IPS-20b (cell line): ENCODE measurements at regions not wholly inside any gene's neighbourhood (a gene's known extent, or its start where the extent isn't known, plus 50 kb on each side); places are given as distances from the start of the nearest gene placed in this dataset.

Experiments used
- H3K27ac ChIP-seq: one replicate; pipeline ENCODE4 v1.5.1; 2013; ENCODE audit warnings: low read length
- H3K27me3 ChIP-seq: 2 replicates; pipeline ENCODE4 v1.6.1; 2013; ENCODE audit warnings: mild to moderate bottlenecking, low read length, inconsistent platforms; ENCODE audit not compliant: insufficient read depth
- H3K36me3 ChIP-seq: 2 replicates; pipeline ENCODE4 v1.6.1; 2013; ENCODE audit warnings: low read depth, mild to moderate bottlenecking, inconsistent platforms, low read length, moderate library complexity; ENCODE audit not compliant: insufficient read depth
- H3K4me1 ChIP-seq: 2 replicates; pipeline ENCODE4 v1.6.1; 2013; ENCODE audit warnings: mild to moderate bottlenecking, control low read depth, inconsistent platforms, low read length, moderate library complexity; ENCODE audit not compliant: insufficient read depth
- H3K4me3 ChIP-seq: 2 replicates; pipeline ENCODE4 v1.5.1; 2013; ENCODE audit warnings: mild to moderate bottlenecking, low read length, inconsistent platforms
- H3K9ac ChIP-seq: 2 replicates; pipeline ENCODE4 v1.6.1; 2013; ENCODE audit warnings: low read depth, mild to moderate bottlenecking, inconsistent platforms, low read length, moderate library complexity
- H3K9me3 ChIP-seq: 2 replicates; pipeline ENCODE4 v1.6.1; 2013; ENCODE audit warnings: mild to moderate bottlenecking, low read depth, low read length, inconsistent platforms; ENCODE audit not compliant: insufficient read depth

- Histone ChIP-seq H3K4me1 (no peaks in the 10 kb centered on the region), H3K27me3 (no peaks in the 10 kb centered on the region), H3K9me3 (no peaks in the 10 kb centered on the region), H3K4me3 (no peak overlapping the region), H3K27ac (no peak overlapping the region), H3K9ac (no peak overlapping the region), H3K36me3 (no peaks in the 10 kb centered on the region)
Observed at GRCh38 chr14:86799244-86799647, 1193.7 kb downstream of the GALC start.

- no peak overlapping the region for H3K9ac ChIP-seq
- H3K27me3 ChIP-seq: no peaks in the 10 kb centered on the region
- no peaks in the 10 kb centered on the region for H3K9me3 ChIP-seq
- no peak overlapping the region for H3K4me3 ChIP-seq
- H3K4me1 ChIP-seq: no peaks in the 10 kb centered on the region
- H3K36me3 ChIP-seq: no peaks in the 10 kb centered on the region
- H3K27ac ChIP-seq: no peak overlapping the region
Observed at GRCh38 chr14:86798330-86798729, 1194.7 kb downstream of the GALC start.

GRCh38 chr14:86797075-86797351 lies 1196.0 kb downstream of the GALC start:
- no peak overlapping the region for H3K4me3 ChIP-seq
- no peaks in the 10 kb centered on the region for H3K27me3 ChIP-seq
- no peaks in the 10 kb centered on the region for H3K36me3 ChIP-seq
- peaks cover 1% of the 10 kb centered on the region; the same call in 1 of the 2 replicates for H3K9me3 ChIP-seq
- H3K27ac ChIP-seq: no peak overlapping the region
- H3K4me1 ChIP-seq: no peaks in the 10 kb centered on the region
- H3K9ac ChIP-seq: no peak overlapping the region

- no peak overlapping the region for H3K27ac ChIP-seq
Observed at GRCh38 chr14:86796221-86797074, 1196.5 kb downstream of the GALC start.

GRCh38 chr14:86794689-86795088 lies 1198.3 kb downstream of the GALC start:
- Histone ChIP-seq H3K9ac (no peak overlapping the region), H3K36me3 (no peaks in the 10 kb centered on the region), H3K27ac (no peak overlapping the region), H3K27me3 (no peaks in the 10 kb centered on the region), H3K4me1 (no peaks in the 10 kb centered on the region), H3K4me3 (no peak overlapping the region), H3K9me3 (peaks cover 5% of the 10 kb centered on the region; the same call in 1 of the 2 replicates)

More at GRCh38 chr14:86796221-86797074, 1196.5 kb downstream of the GALC start:
- Histone ChIP-seq H3K9me3 (peaks cover 5% of the 10 kb centered on the region; the same call in 1 of the 2 replicates), H3K27me3 (no peaks in the 10 kb centered on the region), H3K4me3 (no peak overlapping the region), H3K4me1 (no peaks in the 10 kb centered on the region), H3K9ac (no peak overlapping the region), H3K36me3 (no peaks in the 10 kb centered on the region)

- Histone ChIP-seq H3K4me3 (no peak overlapping the region), H3K36me3 (no peaks in the 10 kb centered on the region), H3K27ac (no peak overlapping the region), H3K27me3 (no peaks in the 10 kb centered on the region), H3K9ac (no peak overlapping the region), H3K4me1 (no peaks in the 10 kb centered on the region), H3K9me3 (peaks cover 5% of the 10 kb centered on the region; the same call in 1 of the 2 replicates)
Observed at GRCh38 chr14:86790408-86791364, 1202.3 kb downstream of the GALC start.

GRCh38 chr14:86788224-86788623 lies 1204.8 kb downstream of the GALC start:
- H3K27ac ChIP-seq: no peak overlapping the region
- H3K27me3 ChIP-seq: no peaks in the 10 kb centered on the region
- H3K9me3 ChIP-seq: peaks cover 5% of the 10 kb centered on the region; the same call in 1 of the 2 replicates
- H3K4me3 ChIP-seq: no peak overlapping the region
- H3K4me1 ChIP-seq: no peaks in the 10 kb centered on the region
- no peaks in the 10 kb centered on the region for H3K36me3 ChIP-seq
- no peak overlapping the region for H3K9ac ChIP-seq

GRCh38 chr14:86787717-86788116 lies 1205.3 kb downstream of the GALC start:
- peaks cover 5% of the 10 kb centered on the region; the same call in 1 of the 2 replicates for H3K9me3 ChIP-seq
- no peak overlapping the region for H3K27ac ChIP-seq
- H3K27me3 ChIP-seq: no peaks in the 10 kb centered on the region
- H3K9ac ChIP-seq: no peak overlapping the region
- H3K4me3 ChIP-seq: no peak overlapping the region
- no peaks in the 10 kb centered on the region for H3K4me1 ChIP-seq
- no peaks in the 10 kb centered on the region for H3K36me3 ChIP-seq

GRCh38 chr14:86782092-86782580 lies 1210.8 kb downstream of the GALC start:
- no peaks in the 10 kb centered on the region for H3K27me3 ChIP-seq
- H3K9me3 ChIP-seq: no peaks in the 10 kb centered on the region
- no peaks in the 10 kb centered on the region for H3K4me1 ChIP-seq
- H3K27ac ChIP-seq: no peak overlapping the region
- no peak overlapping the region for H3K4me3 ChIP-seq
- no peak overlapping the region for H3K9ac ChIP-seq
- no peaks in the 10 kb centered on the region for H3K36me3 ChIP-seq

GRCh38 chr14:86780876-86781510 lies 1212.0 kb downstream of the GALC start:
- no peak overlapping the region for H3K9ac ChIP-seq
- H3K27me3 ChIP-seq: no peaks in the 10 kb centered on the region
- no peaks in the 10 kb centered on the region for H3K4me1 ChIP-seq
- H3K27ac ChIP-seq: no peak overlapping the region
- no peaks in the 10 kb centered on the region; the same call in 1 of the 2 replicates for H3K9me3 ChIP-seq
- H3K36me3 ChIP-seq: no peaks in the 10 kb centered on the region
- no peak overlapping the region for H3K4me3 ChIP-seq

- no peaks in the 10 kb centered on the region for H3K27me3 ChIP-seq
- H3K4me1 ChIP-seq: no peaks in the 10 kb centered on the region
- H3K9me3 ChIP-seq: no peaks in the 10 kb centered on the region; the same call in 1 of the 2 replicates
- H3K36me3 ChIP-seq: no peaks in the 10 kb centered on the region
- H3K9ac ChIP-seq: no peak overlapping the region
- H3K4me3 ChIP-seq: no peak overlapping the region
- H3K27ac ChIP-seq: no peak overlapping the region
Observed at GRCh38 chr14:86780461-86780860, 1212.5 kb downstream of the GALC start.
